ENCODE measurements at regions not wholly inside any gene's neighbourhood (a gene's known extent, or its start where the extent isn't known, plus 50 kb on each side); places are given as distances from the start of the nearest gene placed in this dataset.

- TF ChIP-seq, protein P1, sequence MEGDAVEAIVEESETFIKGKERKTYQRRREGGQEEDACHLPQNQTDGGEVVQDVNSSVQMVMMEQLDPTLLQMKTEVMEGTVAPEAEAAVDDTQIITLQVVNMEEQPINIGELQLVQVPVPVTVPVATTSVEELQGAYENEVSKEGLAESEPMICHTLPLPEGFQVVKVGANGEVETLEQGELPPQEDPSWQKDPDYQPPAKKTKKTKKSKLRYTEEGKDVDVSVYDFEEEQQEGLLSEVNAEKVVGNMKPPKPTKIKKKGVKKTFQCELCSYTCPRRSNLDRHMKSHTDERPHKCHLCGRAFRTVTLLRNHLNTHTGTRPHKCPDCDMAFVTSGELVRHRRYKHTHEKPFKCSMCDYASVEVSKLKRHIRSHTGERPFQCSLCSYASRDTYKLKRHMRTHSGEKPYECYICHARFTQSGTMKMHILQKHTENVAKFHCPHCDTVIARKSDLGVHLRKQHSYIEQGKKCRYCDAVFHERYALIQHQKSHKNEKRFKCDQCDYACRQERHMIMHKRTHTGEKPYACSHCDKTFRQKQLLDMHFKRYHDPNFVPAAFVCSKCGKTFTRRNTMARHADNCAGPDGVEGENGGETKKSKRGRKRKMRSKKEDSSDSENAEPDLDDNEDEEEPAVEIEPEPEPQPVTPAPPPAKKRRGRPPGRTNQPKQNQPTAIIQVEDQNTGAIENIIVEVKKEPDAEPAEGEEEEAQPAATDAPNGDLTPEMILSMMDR (IDR thresholded peaks at IDR 0.05): no peak
- TF ChIP-seq POLR2A (IDR thresholded peaks at IDR 0.05) (no peak), EP300 (IDR thresholded peaks at IDR 0.05) (no peak)
- no peaks in the 10 kb centered on the region for H3K36me3 ChIP-seq
- no peaks in the 10 kb centered on the region for H3K27me3 ChIP-seq
- peaks cover 0 to 10% (median 0%) of the 10 kb centered on the region in 4 donors for H3K9me3 ChIP-seq
- no peak for DNase-seq (ENCODE audit: low spot score in 2 of 2)
- WGBS, 2 donors: 61 to 63% methylated on average over 1 of the region's 1 CpG
- no peak overlapping the region for H3K27ac ChIP-seq
- H3K4me1 ChIP-seq: no peaks in the 10 kb centered on the region
- no peak overlapping the region for H3K4me3 ChIP-seq
Measured at GRCh38 chr6:148044261-148044751, 298.3 kb upstream of the SASH1 start.

GRCh38 chr6:148044921-148045320 lies 297.7 kb upstream of the SASH1 start:
- no peak for DNase-seq (ENCODE audit: low spot score in 2 of 2)
- WGBS, 2 donors: 47 to 58% methylated on average over 1 of the region's 1 CpG
- H3K4me3 ChIP-seq: no peak overlapping the region

DNA sequence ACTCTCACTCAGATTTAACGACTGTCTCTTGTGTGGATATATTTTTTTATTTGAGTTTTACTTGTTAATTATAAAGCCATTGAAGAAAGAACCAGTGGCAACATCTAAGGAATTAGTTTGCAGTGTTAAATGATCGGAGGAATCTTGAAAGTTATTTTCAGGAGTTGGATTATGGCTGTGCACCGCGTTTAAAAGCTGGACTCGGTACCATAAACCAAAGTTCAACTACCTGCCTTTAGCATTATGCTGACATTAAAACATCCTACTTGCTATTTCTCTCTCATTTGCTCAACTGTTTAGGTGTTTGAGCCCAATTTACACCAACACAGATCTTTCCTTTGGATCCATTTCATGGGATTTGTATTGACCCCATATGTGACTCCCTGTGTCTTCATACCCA lies 289.4 kb upstream of the SASH1 start:
- DNase-seq (ENCODE audit: low spot score in 2 of 2): no peak
- no peak for TF ChIP-seq POLR2A (IDR thresholded peaks at IDR 0.05)
- TF ChIP-seq, protein P1 (IDR thresholded peaks at IDR 0.05): no peak
- no peak for TF ChIP-seq EP300 (IDR thresholded peaks at IDR 0.05)
- Histone ChIP-seq H3K4me1 (no peaks in the 10 kb centered on the region), H3K27me3 (no peaks in the 10 kb centered on the region), H3K36me3 (no peaks in the 10 kb centered on the region), H3K27ac (no peak overlapping the region), H3K9me3 (peaks cover 0 to 19% (median 1%) of the 10 kb centered on the region in 4 donors), H3K4me3 (no peak overlapping the region)
- WGBS, 2 donors: 94 to 96% methylated on average over 5 of the region's 5 CpGs

More at GRCh38 chr6:148044921-148045320, 297.7 kb upstream of the SASH1 start:
- TF ChIP-seq POLR2A (IDR thresholded peaks at IDR 0.05): no peak
- TF ChIP-seq EP300 (IDR thresholded peaks at IDR 0.05): no peak
- TF ChIP-seq, protein P1 (IDR thresholded peaks at IDR 0.05): no peak
- H3K4me1 ChIP-seq: no peaks in the 10 kb centered on the region
- H3K27me3 ChIP-seq: no peaks in the 10 kb centered on the region
- no peak overlapping the region for H3K27ac ChIP-seq
- H3K9me3 ChIP-seq: peaks cover 0 to 10% (median 0%) of the 10 kb centered on the region in 4 donors
- H3K36me3 ChIP-seq: no peaks in the 10 kb centered on the region

- no peak for TF ChIP-seq POLR2A (IDR thresholded peaks at IDR 0.05)
- TF ChIP-seq EP300 (IDR thresholded peaks at IDR 0.05): no peak
- TF ChIP-seq, protein P1 (IDR thresholded peaks at IDR 0.05): no peak
Measured at GRCh38 chr6:148053796-148054195, 288.8 kb upstream of the SASH1 start.

GRCh38 chr6:148054219-148054618 lies 288.4 kb upstream of the SASH1 start:
- Histone ChIP-seq H3K27me3 (no peaks in the 10 kb centered on the region), H3K27ac (no peak overlapping the region), H3K9me3 (peaks cover 0 to 21% (median 1%) of the 10 kb centered on the region in 4 donors), H3K4me3 (no peak overlapping the region), H3K36me3 (no peaks in the 10 kb centered on the region), H3K4me1 (no peaks in the 10 kb centered on the region)
- DNase-seq (ENCODE audit: low spot score in 2 of 2): no peak
- 43 to 95% methylated on average over 1 of the region's 1 CpG for WGBS, 2 donors
- TF ChIP-seq EP300 (IDR thresholded peaks at IDR 0.05) (no peak), POLR2A (IDR thresholded peaks at IDR 0.05) (no peak)
- TF ChIP-seq, protein P1 (IDR thresholded peaks at IDR 0.05): no peak

More at GRCh38 chr6:148053796-148054195, 288.8 kb upstream of the SASH1 start:
- Histone ChIP-seq H3K4me3 (no peak overlapping the region), H3K27me3 (no peaks in the 10 kb centered on the region), H3K4me1 (no peaks in the 10 kb centered on the region), H3K9me3 (peaks cover 0 to 19% (median 1%) of the 10 kb centered on the region in 4 donors), H3K36me3 (no peaks in the 10 kb centered on the region), H3K27ac (no peak overlapping the region)
- no peak for DNase-seq (ENCODE audit: low spot score in 2 of 2)

Data from tibial nerve (tissue), 4 donors.